HG02973 (cell line): ENCODE measurements at regions not wholly inside any gene's neighbourhood (a gene's known extent, or its start where the extent isn't known, plus 50 kb on each side); places are given as distances from the start of the nearest gene placed in this dataset.

Experiments
- ATAC-seq: cut with Tn5 transposase; IDR thresholded peaks from one replicate; pipeline ENCODE4 v1.9.1; 2021; ENCODE audit warnings: moderate library complexity; ENCODE audit not compliant: unreplicated experiment

DNA sequence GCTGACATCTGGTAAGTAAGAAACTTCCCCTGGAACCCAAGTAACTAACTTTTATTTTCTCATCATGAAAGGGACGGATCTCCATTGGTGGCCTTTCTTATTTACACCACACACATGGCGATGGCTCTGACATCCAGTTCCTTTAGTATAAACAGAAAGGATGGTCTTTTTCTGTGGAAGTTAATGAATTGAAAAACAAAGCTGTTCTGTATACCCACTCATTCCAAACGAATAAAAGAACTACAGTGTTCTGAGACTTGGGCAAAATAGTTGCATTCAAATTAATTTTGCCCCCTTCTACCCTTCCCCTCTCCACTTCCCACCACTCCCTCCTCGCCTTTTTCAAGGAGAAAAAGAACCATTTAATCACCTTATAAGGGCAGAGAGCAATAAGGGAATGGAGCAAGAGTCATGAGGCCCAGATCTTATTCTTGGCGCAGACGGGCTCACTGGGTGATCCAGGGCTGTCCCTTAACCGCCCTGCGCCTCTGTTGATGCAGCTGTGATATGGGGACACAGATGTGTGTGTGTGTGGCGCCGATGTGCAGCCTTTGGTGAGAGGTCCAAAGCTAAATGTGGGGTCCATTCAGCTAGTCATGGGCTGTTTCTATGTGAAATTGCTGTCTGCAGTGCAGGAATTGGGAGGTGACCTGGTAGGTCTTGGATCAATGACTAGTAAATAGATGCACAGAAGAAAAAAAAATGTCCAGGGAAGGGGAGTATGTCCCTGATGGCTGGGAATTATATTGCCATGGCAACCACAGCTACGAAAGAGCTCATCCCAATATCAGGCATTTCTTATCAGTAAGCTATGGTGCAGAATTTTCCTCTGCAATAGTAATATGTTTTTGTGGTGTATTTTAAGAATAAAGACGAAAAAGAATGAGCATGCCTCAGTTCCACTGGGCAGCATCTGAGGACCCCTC, 141.5 kb upstream of the ERCC6L2 start:
- no peak for ATAC-seq

GRCh38 chr9:95732802-95733688, 142.4 kb upstream of the ERCC6L2 start:
- no peak for ATAC-seq

GRCh38 chr9:95731876-95732275, 143.6 kb upstream of the ERCC6L2 start:
- ATAC-seq = no peak

DNA sequence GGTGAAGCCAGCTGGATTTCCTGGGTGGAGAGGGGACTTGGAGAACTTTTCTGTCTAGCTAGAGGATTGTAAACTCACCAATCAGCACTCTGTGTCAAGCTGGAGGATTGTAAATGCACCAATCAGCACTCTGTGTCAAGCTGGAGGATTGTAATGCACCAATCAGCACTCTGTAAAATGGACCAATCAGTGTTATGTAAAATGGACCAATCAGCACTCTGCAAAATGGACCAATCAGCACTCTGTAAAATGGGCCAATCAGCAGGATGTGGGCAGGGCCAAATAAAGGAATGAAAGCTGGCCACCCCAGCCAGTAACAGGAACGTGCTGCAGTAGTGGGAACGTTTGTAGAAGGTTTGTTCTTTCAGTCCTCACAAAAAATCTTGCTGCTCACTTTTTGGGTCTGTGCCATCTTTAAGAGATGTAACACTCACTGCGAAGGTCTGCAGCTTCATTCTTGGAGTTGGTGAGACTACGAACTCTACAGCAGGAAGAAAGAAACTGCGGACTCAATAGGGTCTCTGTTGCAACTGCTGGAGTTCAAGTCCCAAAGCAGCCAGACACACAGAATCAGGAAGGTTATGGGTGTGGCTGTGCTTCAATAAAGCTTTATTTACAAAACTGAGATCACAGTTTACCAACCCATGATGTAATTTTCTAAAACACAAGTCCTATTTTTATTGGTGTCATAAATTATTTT, 145.7 kb upstream of the ERCC6L2 start:
- ATAC-seq = no peak

- ATAC-seq = no peak
Observed at GRCh38 chr9:95729046-95729445, 146.4 kb upstream of the ERCC6L2 start.

DNA sequence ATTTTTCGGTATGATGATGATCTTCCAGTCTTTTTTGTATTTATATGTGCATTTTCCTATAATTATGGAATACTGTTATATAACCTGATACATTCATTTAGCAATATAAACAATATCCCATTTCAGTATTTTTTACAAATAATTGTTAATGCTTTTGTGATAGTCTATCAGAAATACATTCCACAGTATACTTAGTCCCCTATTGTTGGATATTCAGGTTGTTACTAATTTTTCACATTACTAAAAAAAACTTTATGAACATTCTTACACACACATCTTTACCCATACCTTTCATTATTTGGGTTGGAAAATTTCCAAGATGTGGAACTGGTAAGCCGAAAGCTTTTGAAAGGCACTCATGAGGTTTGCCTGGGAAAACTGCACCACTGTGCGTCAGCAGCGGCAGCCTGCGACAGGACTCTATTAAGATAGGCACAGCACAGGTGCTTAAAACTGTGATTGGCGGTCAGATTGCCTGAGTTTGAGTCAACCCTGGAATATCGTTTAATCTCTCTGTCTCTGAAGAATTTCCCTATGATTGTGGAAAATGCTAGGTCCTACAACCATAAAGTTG, 147.5 kb upstream of the ERCC6L2 start:
- ATAC-seq = no peak

GRCh38 chr9:95726756-95727155, 148.7 kb upstream of the ERCC6L2 start:
- ATAC-seq = no peak

- peak; percentile 6 for ATAC-seq
Observed at GRCh38 chr9:95725045-95725444, 150.4 kb upstream of the ERCC6L2 start.

DNA sequence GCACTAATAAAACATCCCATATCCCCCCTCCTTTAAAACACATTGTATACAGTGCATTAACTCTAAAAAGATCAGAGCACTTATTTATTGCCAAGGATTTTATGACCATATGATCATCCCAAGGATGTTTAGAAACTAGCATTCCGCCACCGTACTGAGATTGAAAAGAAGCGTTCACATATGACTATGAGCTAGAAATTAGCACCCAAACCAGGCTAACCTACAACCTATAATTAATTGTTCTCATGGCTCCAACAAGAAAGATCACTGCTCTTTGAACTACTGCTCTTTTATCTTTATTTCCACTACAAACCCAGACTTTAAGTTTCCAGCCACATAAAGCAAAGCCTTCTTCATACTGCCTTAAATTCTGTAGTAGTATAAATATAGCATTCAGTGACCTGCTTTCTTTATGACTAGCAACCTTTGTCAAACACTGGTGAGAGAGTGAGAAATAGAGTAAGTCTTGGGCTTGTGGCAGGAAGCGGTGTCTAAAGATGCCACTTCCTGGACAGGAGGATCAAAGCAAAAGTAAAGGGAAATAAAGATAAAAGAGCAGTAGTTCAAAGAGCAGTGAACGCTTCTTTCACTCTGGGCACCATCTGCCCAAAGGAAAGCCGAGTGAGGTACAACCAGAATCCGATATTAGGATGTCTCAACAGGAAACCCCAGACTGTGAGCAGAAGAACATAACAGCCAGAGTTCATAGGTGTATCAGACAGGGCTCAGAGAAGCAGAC, 151.1 kb upstream of the ERCC6L2 start:
- peak; percentile 97 for ATAC-seq

- no peak for ATAC-seq
Observed at GRCh38 chr9:95722141-95722540, 153.3 kb upstream of the ERCC6L2 start.

DNA sequence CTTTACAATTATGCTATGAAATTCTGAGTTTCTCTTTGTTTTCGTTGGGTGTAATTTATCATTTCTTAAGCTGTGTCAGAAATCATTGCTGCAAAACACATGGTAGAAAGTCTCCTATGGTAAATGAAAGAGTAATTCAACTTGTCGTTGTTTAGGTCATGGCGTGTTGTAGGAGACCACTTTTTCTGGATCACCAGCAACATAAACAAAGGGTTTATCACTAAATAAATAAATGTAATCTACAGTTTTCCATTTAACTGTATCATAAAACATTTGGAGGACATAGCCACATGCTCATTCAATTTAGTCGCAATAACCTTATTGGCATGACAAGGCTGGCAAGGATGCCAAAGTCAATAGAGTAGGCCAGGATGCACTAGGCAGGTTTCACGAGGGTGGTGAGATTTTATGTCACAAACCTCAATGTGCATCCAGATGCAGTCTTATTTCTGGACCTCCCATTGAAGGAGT, 154.4 kb upstream of the ERCC6L2 start:
- ATAC-seq = no peak

DNA sequence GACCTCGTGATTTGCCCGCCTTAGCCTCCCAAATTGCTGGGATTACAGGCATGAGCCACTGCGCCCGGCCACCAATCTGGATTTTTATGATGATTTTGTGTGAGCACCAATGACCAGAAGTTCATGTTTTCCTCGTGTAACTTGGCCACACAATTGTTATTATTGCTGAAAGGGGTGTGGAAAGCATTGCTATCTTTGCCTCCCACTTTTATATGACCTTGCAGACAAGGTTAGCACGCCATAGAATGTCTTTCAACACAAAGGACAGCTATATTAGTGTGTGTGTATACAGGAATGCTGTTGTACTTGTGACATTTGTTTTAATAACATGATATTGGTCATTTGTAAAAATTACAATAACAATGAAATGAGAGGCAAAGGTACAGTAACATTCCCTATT, 155.0 kb upstream of the ERCC6L2 start:
- no peak for ATAC-seq

- no peak for ATAC-seq
Observed at GRCh38 chr9:95719354-95719753, 156.1 kb upstream of the ERCC6L2 start.

GRCh38 chr9:95718263-95718662, 157.2 kb upstream of the ERCC6L2 start:
- no peak for ATAC-seq

- no peak for ATAC-seq
Observed at GRCh38 chr9:95715868-95716435, 159.5 kb upstream of the ERCC6L2 start.

GRCh38 chr9:95710446-95710845, 165.0 kb upstream of the ERCC6L2 start:
- no peak for ATAC-seq

DNA sequence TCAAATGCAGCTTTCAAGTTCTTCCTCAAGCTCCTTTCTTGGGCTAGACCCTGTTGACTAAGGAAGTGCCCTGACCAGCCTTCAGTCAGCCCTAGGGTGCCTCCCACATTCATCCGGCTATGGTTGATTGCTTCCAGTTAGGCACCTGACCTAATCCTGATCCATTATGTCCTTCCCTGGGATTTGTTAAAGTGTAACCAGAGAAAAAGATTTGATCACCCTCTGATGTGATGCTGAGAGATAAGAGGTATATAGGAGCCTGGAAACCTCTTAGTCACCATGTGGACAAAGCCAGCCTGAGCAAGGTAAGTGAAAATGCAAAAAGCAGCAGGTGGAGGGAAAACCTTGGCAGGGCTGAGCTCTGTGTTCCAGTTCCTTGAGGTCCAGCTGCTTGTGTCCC, 178.8 kb upstream of the ERCC6L2 start:
- ATAC-seq = no peak

GRCh38 chr9:95691435-95691834, 174.7 kb upstream of the PTCH1 start:
- no peak for ATAC-seq

- no peak for ATAC-seq
Observed at GRCh38 chr9:95689669-95690068, 172.9 kb upstream of the PTCH1 start.

GRCh38 chr9:95684516-95684915, 167.7 kb upstream of the PTCH1 start:
- no peak for ATAC-seq
